GM19328 (cell line): ENCODE measurements at regions not wholly inside any gene's neighbourhood (a gene's known extent, or its start where the extent isn't known, plus 50 kb on each side); places are given as distances from the start of the nearest gene placed in this dataset.

Experiments used
- ATAC-seq: cut with Tn5 transposase; IDR thresholded peaks from one replicate; pipeline ENCODE4 v1.9.1; 2021; ENCODE audit warnings: mild to moderate bottlenecking, moderate library complexity; ENCODE audit not compliant: unreplicated experiment

- no peak for ATAC-seq
These were observed 473.1 kb downstream of the KIF20B start for GRCh38 chr10:90174531-90174930.

GRCh38 chr10:90175161-90175681 is 473.8 kb downstream of the KIF20B start:
- ATAC-seq: no peak

GRCh38 chr10:90179696-90180407 is 478.5 kb downstream of the KIF20B start:
- no peak for ATAC-seq

- ATAC-seq: no peak
These were observed 479.7 kb downstream of the KIF20B start for GRCh38 chr10:90180886-90181691.

GRCh38 chr10:90192825-90193224 is 491.4 kb downstream of the KIF20B start:
- ATAC-seq: no peak

GRCh38 chr10:90193240-90193985 is 492.0 kb downstream of the KIF20B start:
- no peak for ATAC-seq

GRCh38 chr10:90195288-90195840 is 494.0 kb downstream of the KIF20B start:
- no peak for ATAC-seq

- ATAC-seq: no peak
These were observed 496.4 kb downstream of the KIF20B start for GRCh38 chr10:90197766-90198165.

- no peak for ATAC-seq
These were observed 497.7 kb downstream of the KIF20B start for GRCh38 chr10:90199093-90199492.

GRCh38 chr10:90199513-90199912 is 498.1 kb downstream of the KIF20B start:
- ATAC-seq: no peak

- ATAC-seq: no peak
These were observed 503.0 kb downstream of the KIF20B start for GRCh38 chr10:90204131-90204955.

- no peak for ATAC-seq
These were observed 503.5 kb downstream of the KIF20B start for GRCh38 chr10:90204956-90205314.

GRCh38 chr10:90205340-90205739 is 503.9 kb downstream of the KIF20B start:
- no peak for ATAC-seq

GRCh38 chr10:90213346-90213745 is 512.0 kb downstream of the KIF20B start:
- ATAC-seq: no peak

- ATAC-seq: no peak
These were observed 517.5 kb downstream of the KIF20B start for GRCh38 chr10:90218846-90219245.

- no peak for ATAC-seq
These were observed 521.0 kb downstream of the KIF20B start for GRCh38 chr10:90222372-90222771.

GRCh38 chr10:90222939-90223338 is 521.5 kb downstream of the KIF20B start:
- ATAC-seq: no peak

GRCh38 chr10:90224791-90225566 is 523.6 kb downstream of the KIF20B start:
- no peak for ATAC-seq

- no peak for ATAC-seq
These were observed 525.1 kb downstream of the KIF20B start for GRCh38 chr10:90226517-90226916.
